Esophagus muscularis mucosa (tissue), 4 donors: ENCODE measurements at regions not wholly inside any gene's neighbourhood (a gene's known extent, or its start where the extent isn't known, plus 50 kb on each side); places are given as distances from the start of the nearest gene placed in this dataset.

Source experiments
- DNase-seq: peaks from one replicate; pipeline ENCODE4 v3.0.0-alpha.2; 2017; ENCODE audit errors: extremely low spot score
- H3K27ac ChIP-seq, 4 donors: fragments of 200-600 bp; sonication (generic); replicated peaks in 1 of 4; 1 replicate in 3 of 4; 2 replicates in 1 of 4; pipeline ENCODE4 v1.5.1; 2016 to 2019; ENCODE audit warnings: mild to moderate bottlenecking in 1 of 4
- H3K27me3 ChIP-seq, 4 donors: fragments of 200-600 bp; sonication (generic); one replicate each; pipeline versions ENCODE4 v1.5.1 to v1.6.0; 2016 to 2019
- H3K36me3 ChIP-seq, 4 donors: fragments of 200-600 bp; sonication (generic); one replicate each; pipeline ENCODE4 v1.5.1; 2016 to 2019
- H3K4me1 ChIP-seq, 4 donors: fragments of 200-600 bp; sonication (generic); one replicate each; pipeline ENCODE4 v1.5.1; 2016 to 2019
- H3K4me3 ChIP-seq, 4 donors: fragments of 200-600 bp; sonication (generic); 1 replicate in 2 of 4; 2 replicates in 2 of 4; pipeline ENCODE4 v1.5.1; 2016 to 2019; ENCODE audit warnings: mild to moderate bottlenecking in 4 of 4, moderate library complexity in 1 of 4
- H3K9me3 ChIP-seq, 4 donors: fragments of 200-600 bp; sonication (generic); 1 replicate in 3 of 4; 2 replicates in 1 of 4; pipeline ENCODE4 v1.5.1; 2016 to 2019
- CTCF ChIP-seq, 3 experiments: fragments of 200-600 bp in 2 of 3; fragments of 450-650 bp in 1 of 3; sonication (generic) in 2 of 3; IDR thresholded peaks; one replicate each; pipeline ENCODE4 v1.5.1; 2017 to 2019; ENCODE audit warnings: antibody characterized with exemption in 3 of 3, mild to moderate bottlenecking in 2 of 3, moderate library complexity in 1 of 3
- EP300 ChIP-seq: sonication (generic); formaldehyde crosslinking; IDR thresholded peaks from one replicate; pipeline ENCODE4 v1.6.1; 2017; ENCODE audit warnings: antibody characterized with exemption
- POLR2A ChIP-seq: fragments of 450-650 bp; IDR thresholded peaks from one replicate; pipeline ENCODE4 v1.6.1; 2017; ENCODE audit warnings: antibody characterized with exemption, moderate library complexity, mild to moderate bottlenecking, low read depth
- POLR2AphosphoS5 ChIP-seq, 2 donors: sonication (generic); formaldehyde crosslinking; IDR thresholded peaks; one replicate each; pipeline ENCODE4 v1.6.1; 2017; ENCODE audit warnings: antibody characterized with exemption in 2 of 2
- WGBS: methylation state at CpG from one replicate; pipeline ENCODE4 v1.1.5; 2018; 5-methylcytosine and 5-hydroxymethylcytosine counted together
- intact Hi-C: fragments of 100-400 bp; cut with DNase I; formaldehyde crosslinking; loops from one replicate; pipeline ENCODE4 v1.15.1; 2023

GRCh38 chr6:153411070-153411648, 280.1 kb upstream of the RGS17 start:
- Histone ChIP-seq H3K4me1 (no peaks in the 10 kb centered on the region), H3K27me3 (no peaks in the 10 kb centered on the region), H3K36me3 (no peaks in the 10 kb centered on the region), H3K27ac (no peak overlapping the region), H3K4me3 (no peak overlapping the region), H3K9me3 (no peaks in the 10 kb centered on the region)
- intact Hi-C loops = no loop called here
- no peak for DNase-seq
- WGBS = 87% methylated on average over 3 of the region's 3 CpGs
- TF ChIP-seq CTCF (IDR thresholded peaks at IDR 0.05) (no peak), POLR2A (no peak), POLR2AphosphoS5 (IDR thresholded peaks at IDR 0.05) (no peak), EP300 (no peak)

GRCh38 chr6:153405931-153406330, 274.8 kb upstream of the RGS17 start:
- Histone ChIP-seq H3K27me3 (no peaks in the 10 kb centered on the region), H3K4me3 (no peak overlapping the region), H3K36me3 (no peaks in the 10 kb centered on the region), H3K27ac (no peak overlapping the region), H3K4me1 (no peaks in the 10 kb centered on the region), H3K9me3 (no peaks in the 10 kb centered on the region)
- intact Hi-C loops = no loop called here
- WGBS = 77% methylated on average over 4 of the region's 4 CpGs
- TF ChIP-seq EP300 (no peak), POLR2A (no peak), POLR2AphosphoS5 (IDR thresholded peaks at IDR 0.05) (no peak), CTCF (IDR thresholded peaks at IDR 0.05) (no peak)
- DNase-seq = no peak

GRCh38 chr6:153401751-153402150, 270.7 kb upstream of the RGS17 start:
- Histone ChIP-seq H3K4me1 (no peaks in the 10 kb centered on the region), H3K27me3 (no peaks in the 10 kb centered on the region), H3K36me3 (no peaks in the 10 kb centered on the region), H3K9me3 (no peaks in the 10 kb centered on the region), H3K4me3 (no peak overlapping the region), H3K27ac (no peak overlapping the region)
- TF ChIP-seq CTCF (IDR thresholded peaks at IDR 0.05) (no peak), POLR2A (no peak), EP300 (no peak), POLR2AphosphoS5 (IDR thresholded peaks at IDR 0.05) (no peak)
- WGBS = 86% methylated on average over 2 of the region's 2 CpGs
- DNase-seq = no peak
- intact Hi-C loops = no loop called here

GRCh38 chr6:153392156-153392555, 261.1 kb upstream of the RGS17 start:
- no peaks in the 10 kb centered on the region for H3K27me3 ChIP-seq
- WGBS = 66% methylated on average over 4 of the region's 4 CpGs
- no peak for TF ChIP-seq POLR2AphosphoS5 (IDR thresholded peaks at IDR 0.05)
- TF ChIP-seq POLR2A = no peak
- no peak for TF ChIP-seq CTCF (IDR thresholded peaks at IDR 0.05)
- no peak for TF ChIP-seq EP300

GRCh38 chr6:153373869-153374268, 242.8 kb upstream of the RGS17 start:
- Histone ChIP-seq H3K4me3 (no peak overlapping the region), H3K9me3 (no peaks in the 10 kb centered on the region), H3K4me1 (no peaks in the 10 kb centered on the region), H3K27me3 (no peaks in the 10 kb centered on the region), H3K36me3 (no peaks in the 10 kb centered on the region), H3K27ac (no peak overlapping the region)
- WGBS = 81% methylated on average over 1 of the region's 1 CpG
- intact Hi-C loops = no loop called here
- no peak for DNase-seq
- TF ChIP-seq CTCF (IDR thresholded peaks at IDR 0.05) = no peak
- no peak for TF ChIP-seq POLR2A
- no peak for TF ChIP-seq POLR2AphosphoS5 (IDR thresholded peaks at IDR 0.05)

More at GRCh38 chr6:153392156-153392555, 261.1 kb upstream of the RGS17 start:
- DNase-seq = no peak
- no peaks in the 10 kb centered on the region for H3K4me1 ChIP-seq
- H3K9me3 ChIP-seq = no peaks in the 10 kb centered on the region
- no peaks in the 10 kb centered on the region for H3K36me3 ChIP-seq
- no peak overlapping the region for H3K27ac ChIP-seq
- intact Hi-C loops = no loop called here
- H3K4me3 ChIP-seq = no peak overlapping the region
